Liver (tissue), 3 donors: ENCODE measurements at regions not wholly inside any gene's neighbourhood (a gene's known extent, or its start where the extent isn't known, plus 50 kb on each side); places are given as distances from the start of the nearest gene placed in this dataset.

Experiments
- ATF3 ChIP-seq: IDR thresholded peaks from 2 replicates; pipeline ENCODE4 v1.6.1; 2016; ENCODE audit warnings: antibody characterized with exemption
- CTCF ChIP-seq: fragments of 150-350 bp; IDR thresholded peaks from 2 replicates; pipeline ENCODE4 v1.5.1; 2017; ENCODE audit warnings: improper control_type of control experiment, low read depth, low read length; ENCODE audit not compliant: missing input control
- EGR1 ChIP-seq, 2 donors: IDR thresholded peaks; 2 replicates each; pipeline ENCODE4 v1.6.1; 2016 to 2018; ENCODE audit warnings: antibody characterized with exemption in 2 of 2, low read depth in 2 of 2
- GABPA ChIP-seq, 2 donors: IDR thresholded peaks in 1 of 2; conservative IDR thresholded peaks in 1 of 2; 2 replicates each; pipeline ENCODE4 v1.6.1; 2016; ENCODE audit warnings: antibody characterized with exemption in 2 of 2, mild to moderate bottlenecking in 1 of 2, moderate library complexity in 1 of 2
- JUND ChIP-seq, 2 donors: IDR thresholded peaks; 2 replicates each; pipeline ENCODE4 v1.6.1; 2016; ENCODE audit warnings: antibody characterized with exemption in 2 of 2
- RAD21 ChIP-seq, 2 donors: IDR thresholded peaks; 2 replicates each; pipeline ENCODE4 v1.6.1; 2016; ENCODE audit warnings: antibody characterized with exemption in 2 of 2, mild to moderate bottlenecking in 2 of 2
- SP1 ChIP-seq: IDR thresholded peaks from 2 replicates; pipeline ENCODE4 v1.6.1; 2018; ENCODE audit warnings: antibody characterized with exemption, mild to moderate bottlenecking
- ZBTB33 ChIP-seq: IDR thresholded peaks from 2 replicates; pipeline ENCODE4 v1.6.1; 2016; ENCODE audit warnings: antibody characterized with exemption
- donor health status: healthy.
- donor health status: healthy.

- TF ChIP-seq CTCF (no peak), ATF3 (no peak), EGR1 (IDR thresholded peaks at IDR 0.05; ENCODE audit: low read depth in 2 of 2) (no peak), GABPA (IDR thresholded peaks at IDR 0.05 in 1 of 2, conservative IDR thresholded peaks at IDR 0.05 in 1 of 2) (no peak), RAD21 (IDR thresholded peaks at IDR 0.05) (no peak), ZBTB33 (no peak), JUND (IDR thresholded peaks at IDR 0.05) (no peak), SP1 (no peak)
These were observed 207.5 kb upstream of the DPH6 start for GRCh38 chr15:35753486-35753885.
